Stimulated activated CD8-positive, alpha-beta memory T cell treated with anti-CD3 and anti-CD28 coated beads, Interleukin-15, amount 100 ng/mL, for 4 hours (primary cell): ENCODE measurements at regions not wholly inside any gene's neighbourhood (a gene's known extent, or its start where the extent isn't known, plus 50 kb on each side); places are given as distances from the start of the nearest gene placed in this dataset.

Experiments used
- DNase-seq, 2 donors: peaks; one replicate each; pipeline ENCODE4 v3.0.0-alpha.2; 2020; ENCODE audit warnings: low read depth in 2 of 2

- no peak for DNase-seq
These were observed 93.0 kb downstream of the PPP1R3A start for GRCh38 chr7:113825832-113826231.

- no peak for DNase-seq
These were observed 94.5 kb downstream of the PPP1R3A start for GRCh38 chr7:113824117-113824823.

- DNase-seq = no peak
These were observed 99.3 kb downstream of the PPP1R3A start for GRCh38 chr7:113819474-113819873.

GRCh38 chr7:113816639-113817038 lies 102.2 kb downstream of the PPP1R3A start:
- no peak for DNase-seq

- no peak for DNase-seq
These were observed 105.3 kb downstream of the PPP1R3A start for GRCh38 chr7:113813471-113813870.

GRCh38 chr7:113812591-113813255 lies 106.1 kb downstream of the PPP1R3A start:
- no peak for DNase-seq

- DNase-seq = no peak
These were observed 108.6 kb downstream of the PPP1R3A start for GRCh38 chr7:113810080-113810744.

- DNase-seq = no peak
These were observed 109.2 kb downstream of the PPP1R3A start for GRCh38 chr7:113809581-113809980.

- no peak for DNase-seq
These were observed 112.0 kb downstream of the PPP1R3A start for GRCh38 chr7:113806633-113807327.

GRCh38 chr7:113805976-113806375 lies 112.8 kb downstream of the PPP1R3A start:
- DNase-seq = no peak

- DNase-seq = no peak
These were observed 114.2 kb downstream of the PPP1R3A start for GRCh38 chr7:113804475-113805095.

- DNase-seq = no peak
These were observed 117.1 kb downstream of the PPP1R3A start for GRCh38 chr7:113801751-113802150.

- no peak for DNase-seq
These were observed 118.0 kb downstream of the PPP1R3A start for GRCh38 chr7:113800826-113801225.

GRCh38 chr7:113799896-113800295 lies 118.9 kb downstream of the PPP1R3A start:
- DNase-seq = no peak

- no peak for DNase-seq
These were observed 121.3 kb downstream of the PPP1R3A start for GRCh38 chr7:113797420-113798010.

GRCh38 chr7:113796557-113796956 lies 122.3 kb downstream of the PPP1R3A start:
- DNase-seq = no peak

- DNase-seq = no peak
These were observed 124.2 kb downstream of the PPP1R3A start for GRCh38 chr7:113794573-113794972.

GRCh38 chr7:113793171-113793570 lies 125.6 kb downstream of the PPP1R3A start:
- DNase-seq = no peak

- DNase-seq = no peak
These were observed 128.8 kb downstream of the PPP1R3A start for GRCh38 chr7:113790025-113790424.

- DNase-seq = no peak
These were observed 131.7 kb downstream of the PPP1R3A start for GRCh38 chr7:113787106-113787505.

- DNase-seq = no peak
These were observed 133.9 kb downstream of the PPP1R3A start for GRCh38 chr7:113784956-113785355.
